Gastrocnemius medialis (tissue), 4 donors: ENCODE measurements at regions not wholly inside any gene's neighbourhood (a gene's known extent, or its start where the extent isn't known, plus 50 kb on each side); places are given as distances from the start of the nearest gene placed in this dataset.

Experiments used
- POLR2A ChIP-seq, 2 donors: fragments of 450-650 bp; IDR thresholded peaks; one replicate each; pipeline ENCODE4 v1.6.1; 2017; ENCODE audit warnings: antibody characterized with exemption in 2 of 2, mild to moderate bottlenecking in 2 of 2, moderate library complexity in 2 of 2
- TF ChIP-seq, protein P1 (sequence below), 5 experiments: fragments of 450-650 bp in 3 of 5; fragments of 200-600 bp in 2 of 5; sonication (generic) in 2 of 5; IDR thresholded peaks in 4 of 5; conservative IDR thresholded peaks in 1 of 5; 1 replicate in 4 of 5; 2 replicates in 1 of 5; pipeline ENCODE4 v1.5.1; 2016 to 2019; ENCODE audit warnings: antibody characterized with exemption in 5 of 5, mild to moderate bottlenecking in 3 of 5, moderate library complexity in 3 of 5

GRCh38 chr18:67815280-67815679, 298.8 kb upstream of the DSEL start:
- TF ChIP-seq, protein P1, sequence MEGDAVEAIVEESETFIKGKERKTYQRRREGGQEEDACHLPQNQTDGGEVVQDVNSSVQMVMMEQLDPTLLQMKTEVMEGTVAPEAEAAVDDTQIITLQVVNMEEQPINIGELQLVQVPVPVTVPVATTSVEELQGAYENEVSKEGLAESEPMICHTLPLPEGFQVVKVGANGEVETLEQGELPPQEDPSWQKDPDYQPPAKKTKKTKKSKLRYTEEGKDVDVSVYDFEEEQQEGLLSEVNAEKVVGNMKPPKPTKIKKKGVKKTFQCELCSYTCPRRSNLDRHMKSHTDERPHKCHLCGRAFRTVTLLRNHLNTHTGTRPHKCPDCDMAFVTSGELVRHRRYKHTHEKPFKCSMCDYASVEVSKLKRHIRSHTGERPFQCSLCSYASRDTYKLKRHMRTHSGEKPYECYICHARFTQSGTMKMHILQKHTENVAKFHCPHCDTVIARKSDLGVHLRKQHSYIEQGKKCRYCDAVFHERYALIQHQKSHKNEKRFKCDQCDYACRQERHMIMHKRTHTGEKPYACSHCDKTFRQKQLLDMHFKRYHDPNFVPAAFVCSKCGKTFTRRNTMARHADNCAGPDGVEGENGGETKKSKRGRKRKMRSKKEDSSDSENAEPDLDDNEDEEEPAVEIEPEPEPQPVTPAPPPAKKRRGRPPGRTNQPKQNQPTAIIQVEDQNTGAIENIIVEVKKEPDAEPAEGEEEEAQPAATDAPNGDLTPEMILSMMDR (IDR thresholded peaks at IDR 0.05 in 4 of 5, conservative IDR thresholded peaks at IDR 0.05 in 1 of 5): no peak
- TF ChIP-seq POLR2A (IDR thresholded peaks at IDR 0.05): no peak
